HG03354 (cell line): ENCODE measurements at regions not wholly inside any gene's neighbourhood (a gene's known extent, or its start where the extent isn't known, plus 50 kb on each side); places are given as distances from the start of the nearest gene placed in this dataset.
"Not testable (repeated sequence)": the region's sequence is repeated elsewhere in the genome, so short reads cannot be mapped to it uniquely, and the experiment has no call there.

ENCODE experiments used
- ATAC-seq: cut with Tn5 transposase; IDR thresholded peaks from one replicate; pipeline ENCODE4 v1.9.1; 2021; ENCODE audit warnings: mild to moderate bottlenecking; ENCODE audit not compliant: unreplicated experiment, poor library complexity, severe bottlenecking

- peak; percentile 29 for ATAC-seq
Observed at GRCh38 chr3:178967177-178967532, 104.5 kb downstream of the ZMAT3 start.

- ATAC-seq, result peak; percentile 60
Observed at GRCh38 chr3:178966299-178967176, 105.1 kb downstream of the ZMAT3 start.

GRCh38 chr3:178964551-178964950 is 107.1 kb downstream of the ZMAT3 start:
- no peak for ATAC-seq

- no peak for ATAC-seq
Observed at GRCh38 chr3:178960918-178961317, 110.7 kb downstream of the ZMAT3 start.

- no peak for ATAC-seq
Observed at GRCh38 chr3:178960181-178960580, 111.4 kb downstream of the ZMAT3 start.

GRCh38 chr3:178950676-178951075 is 120.9 kb downstream of the ZMAT3 start:
- no peak for ATAC-seq

GRCh38 chr3:178949896-178950295 is 121.7 kb downstream of the ZMAT3 start:
- no peak for ATAC-seq

- ATAC-seq, result no peak
Observed at GRCh38 chr3:178948546-178948945, 123.1 kb downstream of the ZMAT3 start.

GRCh38 chr3:178947738-178948137 is 123.9 kb downstream of the ZMAT3 start:
- no peak for ATAC-seq

GRCh38 chr3:178942261-178942660 is 129.3 kb downstream of the ZMAT3 start:
- not testable (repeated sequence) for ATAC-seq

- ATAC-seq, result no peak
Observed at GRCh38 chr3:178930116-178930515, 141.5 kb downstream of the ZMAT3 start.

- no peak for ATAC-seq
Observed at GRCh38 chr3:178916223-178916622, 155.4 kb downstream of the ZMAT3 start.

GRCh38 chr3:178915365-178915764 is 156.2 kb downstream of the ZMAT3 start:
- peak; percentile 82 for ATAC-seq

GRCh38 chr3:178907081-178907480 is 164.5 kb downstream of the ZMAT3 start:
- ATAC-seq, result no peak

GRCh38 chr3:178901204-178901603 is 170.4 kb downstream of the ZMAT3 start:
- ATAC-seq, result no peak

GRCh38 chr3:178900029-178900646 is 171.5 kb downstream of the ZMAT3 start:
- no peak for ATAC-seq

- ATAC-seq, result no peak
Observed at GRCh38 chr3:178895178-178895789, 176.3 kb downstream of the ZMAT3 start.
